ENCODE measurements at regions not wholly inside any gene's neighbourhood (a gene's known extent, or its start where the extent isn't known, plus 50 kb on each side); places are given as distances from the start of the nearest gene placed in this dataset.
"Not testable (repeated sequence)": the region's sequence is repeated elsewhere in the genome, so short reads cannot be mapped to it uniquely, and the experiment has no call there.

GRCh38 chr9:31839273-31839672, 545.2 kb upstream of the ACO1 start:
- DNase-seq, result no peak

- DNase-seq, result no peak
These were observed 543.7 kb upstream of the ACO1 start for GRCh38 chr9:31840702-31841101.

GRCh38 chr9:31847963-31848362, 536.5 kb upstream of the ACO1 start:
- DNase-seq, result no peak

GRCh38 chr9:31848505-31849285, 535.7 kb upstream of the ACO1 start:
- DNase-seq, result no peak

GRCh38 chr9:31854187-31854586, 530.3 kb upstream of the ACO1 start:
- no peak for DNase-seq

GRCh38 chr9:31868830-31869229, 515.6 kb upstream of the ACO1 start:
- no peak for DNase-seq

- no peak for DNase-seq
These were observed 514.2 kb upstream of the ACO1 start for GRCh38 chr9:31870276-31870675.

GRCh38 chr9:31873722-31874121, 510.7 kb upstream of the ACO1 start:
- DNase-seq, result no peak

- no peak for DNase-seq
These were observed 490.4 kb upstream of the ACO1 start for GRCh38 chr9:31894008-31894407.

GRCh38 chr9:31908158-31908890, 476.1 kb upstream of the ACO1 start:
- no peak for DNase-seq

- no peak for DNase-seq
These were observed 475.5 kb upstream of the ACO1 start for GRCh38 chr9:31908891-31909480.

- no peak for DNase-seq
These were observed 471.8 kb upstream of the ACO1 start for GRCh38 chr9:31912636-31913035.

GRCh38 chr9:31916591-31917241, 467.7 kb upstream of the ACO1 start:
- DNase-seq, result no peak

- DNase-seq, result not testable (repeated sequence)
These were observed 446.7 kb upstream of the ACO1 start for GRCh38 chr9:31937737-31938136.

- no peak for DNase-seq
These were observed 433.7 kb upstream of the ACO1 start for GRCh38 chr9:31950756-31951155.

GRCh38 chr9:31958572-31958971, 425.9 kb upstream of the ACO1 start:
- DNase-seq, result no peak

GRCh38 chr9:31969552-31969951, 414.9 kb upstream of the ACO1 start:
- DNase-seq, result no peak

- DNase-seq, result no peak
These were observed 400.5 kb upstream of the ACO1 start for GRCh38 chr9:31983895-31984294.

GRCh38 chr9:31996331-31996730, 388.1 kb upstream of the ACO1 start:
- no peak for DNase-seq

- no peak for DNase-seq
These were observed 379.9 kb upstream of the ACO1 start for GRCh38 chr9:32004431-32005076.

- no peak for DNase-seq
These were observed 374.1 kb upstream of the ACO1 start for GRCh38 chr9:32010322-32010721.

GRCh38 chr9:32011049-32011448, 373.4 kb upstream of the ACO1 start:
- DNase-seq, result no peak

GRCh38 chr9:32015795-32016194, 368.6 kb upstream of the ACO1 start:
- DNase-seq, result no peak
